Fibroblast of lung (primary cell): ENCODE measurements at regions not wholly inside any gene's neighbourhood (a gene's known extent, or its start where the extent isn't known, plus 50 kb on each side); places are given as distances from the start of the nearest gene placed in this dataset.

Source experiments
- EZH2 ChIP-seq: IDR thresholded peaks from 2 replicates; pipeline ENCODE4 v1.5.1; 2012; ENCODE audit warnings: low read length, control low read depth, mild to moderate bottlenecking; ENCODE audit errors: missing control alignments
- TF ChIP-seq, protein P1 (sequence below), 2 donors: IDR thresholded peaks in 1 of 2; conservative IDR thresholded peaks in 1 of 2; 1 replicate in 1 of 2; 2 replicates in 1 of 2; pipeline ENCODE4 v1.5.1; 2011 to 2012; ENCODE audit warnings: low read length in 2 of 2, control low read depth in 1 of 2, inconsistent platforms in 1 of 2, low read depth in 1 of 2, mild to moderate bottlenecking in 1 of 2

DNA sequence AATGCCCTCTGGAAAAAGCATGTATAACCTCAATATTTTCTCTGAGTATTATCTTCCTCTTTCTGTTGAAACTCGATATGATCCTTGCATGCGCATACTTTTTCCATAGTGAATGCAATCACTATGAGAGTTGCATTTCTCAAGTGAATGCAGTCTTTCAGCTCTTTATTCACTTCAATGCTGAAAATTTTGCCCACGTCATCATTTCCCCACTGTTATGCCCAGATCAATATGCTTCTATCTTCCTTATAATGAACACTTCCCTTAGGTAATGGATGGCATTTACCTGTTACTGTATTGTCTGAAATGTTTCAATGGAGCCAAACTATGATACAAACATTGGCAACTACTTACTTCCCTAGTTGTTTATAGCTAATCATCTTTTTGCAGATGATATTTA, 866.6 kb upstream of the SLITRK6 start:
- TF ChIP-seq, protein P1, sequence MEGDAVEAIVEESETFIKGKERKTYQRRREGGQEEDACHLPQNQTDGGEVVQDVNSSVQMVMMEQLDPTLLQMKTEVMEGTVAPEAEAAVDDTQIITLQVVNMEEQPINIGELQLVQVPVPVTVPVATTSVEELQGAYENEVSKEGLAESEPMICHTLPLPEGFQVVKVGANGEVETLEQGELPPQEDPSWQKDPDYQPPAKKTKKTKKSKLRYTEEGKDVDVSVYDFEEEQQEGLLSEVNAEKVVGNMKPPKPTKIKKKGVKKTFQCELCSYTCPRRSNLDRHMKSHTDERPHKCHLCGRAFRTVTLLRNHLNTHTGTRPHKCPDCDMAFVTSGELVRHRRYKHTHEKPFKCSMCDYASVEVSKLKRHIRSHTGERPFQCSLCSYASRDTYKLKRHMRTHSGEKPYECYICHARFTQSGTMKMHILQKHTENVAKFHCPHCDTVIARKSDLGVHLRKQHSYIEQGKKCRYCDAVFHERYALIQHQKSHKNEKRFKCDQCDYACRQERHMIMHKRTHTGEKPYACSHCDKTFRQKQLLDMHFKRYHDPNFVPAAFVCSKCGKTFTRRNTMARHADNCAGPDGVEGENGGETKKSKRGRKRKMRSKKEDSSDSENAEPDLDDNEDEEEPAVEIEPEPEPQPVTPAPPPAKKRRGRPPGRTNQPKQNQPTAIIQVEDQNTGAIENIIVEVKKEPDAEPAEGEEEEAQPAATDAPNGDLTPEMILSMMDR (conservative IDR thresholded peaks at IDR 0.05 in 1 of 2, IDR thresholded peaks at IDR 0.05 in 1 of 2; ENCODE audit: low read depth in 1 of 2, low read length in 2 of 2), result no peak
- TF ChIP-seq EZH2, result no peak
